ENCODE measurements at regions not wholly inside any gene's neighbourhood (a gene's known extent, or its start where the extent isn't known, plus 50 kb on each side); places are given as distances from the start of the nearest gene placed in this dataset.

GRCh38 chr20:62555642-62556420 is 80.0 kb upstream of the GATA5 start:
- no peaks in the 10 kb centered on the region for H3K4me1 ChIP-seq (ENCODE audit: control insufficient read depth, low read depth, low read length)
- H3K27me3 ChIP-seq (ENCODE audit: control insufficient read depth, insufficient read depth, low read length) = peaks cover 17% of the 10 kb centered on the region
- H3K4me3 ChIP-seq (ENCODE audit: low read length) = no peak overlapping the region
- H3K9me3 ChIP-seq (ENCODE audit: control insufficient read depth, low read depth, low read length) = no peaks in the 10 kb centered on the region
- H3K36me3 ChIP-seq (ENCODE audit: control insufficient read depth, low read depth, low read length) = no peaks in the 10 kb centered on the region
- no peak overlapping the region for H3K27ac ChIP-seq (ENCODE audit: low read length)
- no peak overlapping the region for H3K9ac ChIP-seq (ENCODE audit: low read length)

- Histone ChIP-seq H3K27me3 (ENCODE audit: control insufficient read depth, insufficient read depth, low read length) (peaks cover 5% of the 10 kb centered on the region), H3K4me3 (ENCODE audit: low read length) (no peak overlapping the region), H3K27ac (ENCODE audit: low read length) (no peak overlapping the region), H3K4me1 (ENCODE audit: control insufficient read depth, low read depth, low read length) (no peaks in the 10 kb centered on the region), H3K36me3 (ENCODE audit: control insufficient read depth, low read depth, low read length) (no peaks in the 10 kb centered on the region), H3K9ac (ENCODE audit: low read length) (no peak overlapping the region), H3K9me3 (ENCODE audit: control insufficient read depth, low read depth, low read length) (no peaks in the 10 kb centered on the region)
Measured at GRCh38 chr20:62557462-62557861, 81.7 kb upstream of the GATA5 start.

- Histone ChIP-seq H3K9ac (ENCODE audit: low read length) (no peak overlapping the region), H3K9me3 (ENCODE audit: control insufficient read depth, low read depth, low read length) (no peaks in the 10 kb centered on the region), H3K4me3 (ENCODE audit: low read length) (no peak overlapping the region), H3K27me3 (ENCODE audit: control insufficient read depth, insufficient read depth, low read length) (peaks cover under 1% of the 10 kb centered on the region), H3K4me1 (ENCODE audit: control insufficient read depth, low read depth, low read length) (no peaks in the 10 kb centered on the region), H3K36me3 (ENCODE audit: control insufficient read depth, low read depth, low read length) (no peaks in the 10 kb centered on the region), H3K27ac (ENCODE audit: low read length) (no peak overlapping the region)
Measured at GRCh38 chr20:62557999-62558408, 82.2 kb upstream of the GATA5 start.

- no peak overlapping the region for H3K27ac ChIP-seq (ENCODE audit: low read length)
Measured at GRCh38 chr20:62558779-62559178, 83.0 kb upstream of the GATA5 start.

GRCh38 chr20:62560162-62560561 is 82.1 kb upstream of the SLCO4A1 start:
- H3K4me1 ChIP-seq (ENCODE audit: control insufficient read depth, low read depth, low read length) = no peaks in the 10 kb centered on the region
- H3K9me3 ChIP-seq (ENCODE audit: control insufficient read depth, low read depth, low read length) = no peaks in the 10 kb centered on the region
- no peak overlapping the region for H3K27ac ChIP-seq (ENCODE audit: low read length)
- H3K27me3 ChIP-seq (ENCODE audit: control insufficient read depth, insufficient read depth, low read length) = no peaks in the 10 kb centered on the region
- no peaks in the 10 kb centered on the region for H3K36me3 ChIP-seq (ENCODE audit: control insufficient read depth, low read depth, low read length)
- H3K9ac ChIP-seq (ENCODE audit: low read length) = no peak overlapping the region
- H3K4me3 ChIP-seq (ENCODE audit: low read length) = no peak overlapping the region

More at GRCh38 chr20:62558779-62559178, 83.0 kb upstream of the GATA5 start:
- Histone ChIP-seq H3K27me3 (ENCODE audit: control insufficient read depth, insufficient read depth, low read length) (no peaks in the 10 kb centered on the region), H3K9me3 (ENCODE audit: control insufficient read depth, low read depth, low read length) (no peaks in the 10 kb centered on the region), H3K9ac (ENCODE audit: low read length) (no peak overlapping the region), H3K4me1 (ENCODE audit: control insufficient read depth, low read depth, low read length) (no peaks in the 10 kb centered on the region), H3K4me3 (ENCODE audit: low read length) (no peak overlapping the region), H3K36me3 (ENCODE audit: control insufficient read depth, low read depth, low read length) (no peaks in the 10 kb centered on the region)

- Histone ChIP-seq H3K4me3 (ENCODE audit: low read length) (no peak overlapping the region), H3K27ac (ENCODE audit: low read length) (no peak overlapping the region), H3K9ac (ENCODE audit: low read length) (no peak overlapping the region), H3K4me1 (ENCODE audit: control insufficient read depth, low read depth, low read length) (no peaks in the 10 kb centered on the region), H3K27me3 (ENCODE audit: control insufficient read depth, insufficient read depth, low read length) (no peaks in the 10 kb centered on the region), H3K36me3 (ENCODE audit: control insufficient read depth, low read depth, low read length) (no peaks in the 10 kb centered on the region), H3K9me3 (ENCODE audit: control insufficient read depth, low read depth, low read length) (no peaks in the 10 kb centered on the region)
Measured at GRCh38 chr20:62561182-62561581, 81.1 kb upstream of the SLCO4A1 start.

GRCh38 chr20:62561948-62562347 is 80.4 kb upstream of the SLCO4A1 start:
- H3K4me1 ChIP-seq (ENCODE audit: control insufficient read depth, low read depth, low read length) = no peaks in the 10 kb centered on the region
- H3K27me3 ChIP-seq (ENCODE audit: control insufficient read depth, insufficient read depth, low read length) = no peaks in the 10 kb centered on the region
- no peaks in the 10 kb centered on the region for H3K9me3 ChIP-seq (ENCODE audit: control insufficient read depth, low read depth, low read length)
- no peak overlapping the region for H3K4me3 ChIP-seq (ENCODE audit: low read length)
- H3K9ac ChIP-seq (ENCODE audit: low read length) = no peak overlapping the region
- no peak overlapping the region for H3K27ac ChIP-seq (ENCODE audit: low read length)
- H3K36me3 ChIP-seq (ENCODE audit: control insufficient read depth, low read depth, low read length) = no peaks in the 10 kb centered on the region

GRCh38 chr20:62562831-62563230 is 79.5 kb upstream of the SLCO4A1 start:
- Histone ChIP-seq H3K27ac (ENCODE audit: low read length) (no peak overlapping the region), H3K27me3 (ENCODE audit: control insufficient read depth, insufficient read depth, low read length) (no peaks in the 10 kb centered on the region), H3K36me3 (ENCODE audit: control insufficient read depth, low read depth, low read length) (no peaks in the 10 kb centered on the region), H3K9ac (ENCODE audit: low read length) (no peak overlapping the region), H3K9me3 (ENCODE audit: control insufficient read depth, low read depth, low read length) (no peaks in the 10 kb centered on the region), H3K4me1 (ENCODE audit: control insufficient read depth, low read depth, low read length) (no peaks in the 10 kb centered on the region), H3K4me3 (ENCODE audit: low read length) (no peak overlapping the region)

- H3K4me1 ChIP-seq (ENCODE audit: control insufficient read depth, low read depth, low read length) = no peaks in the 10 kb centered on the region
Measured at GRCh38 chr20:62563561-62563960, 78.7 kb upstream of the SLCO4A1 start.

GRCh38 chr20:62564456-62565245 is 77.7 kb upstream of the SLCO4A1 start:
- Histone ChIP-seq H3K4me1 (ENCODE audit: control insufficient read depth, low read depth, low read length) (no peaks in the 10 kb centered on the region), H3K9ac (ENCODE audit: low read length) (no peak overlapping the region), H3K9me3 (ENCODE audit: control insufficient read depth, low read depth, low read length) (no peaks in the 10 kb centered on the region), H3K4me3 (ENCODE audit: low read length) (no peak overlapping the region), H3K27ac (ENCODE audit: low read length) (no peak overlapping the region), H3K27me3 (ENCODE audit: control insufficient read depth, insufficient read depth, low read length) (no peaks in the 10 kb centered on the region), H3K36me3 (ENCODE audit: control insufficient read depth, low read depth, low read length) (no peaks in the 10 kb centered on the region)

More at GRCh38 chr20:62563561-62563960, 78.7 kb upstream of the SLCO4A1 start:
- Histone ChIP-seq H3K9me3 (ENCODE audit: control insufficient read depth, low read depth, low read length) (no peaks in the 10 kb centered on the region), H3K27ac (ENCODE audit: low read length) (no peak overlapping the region), H3K4me3 (ENCODE audit: low read length) (no peak overlapping the region), H3K9ac (ENCODE audit: low read length) (no peak overlapping the region), H3K27me3 (ENCODE audit: control insufficient read depth, insufficient read depth, low read length) (no peaks in the 10 kb centered on the region), H3K36me3 (ENCODE audit: control insufficient read depth, low read depth, low read length) (no peaks in the 10 kb centered on the region)

GRCh38 chr20:62566266-62566665 is 76.0 kb upstream of the SLCO4A1 start:
- no peaks in the 10 kb centered on the region for H3K36me3 ChIP-seq (ENCODE audit: control insufficient read depth, low read depth, low read length)
- H3K9ac ChIP-seq (ENCODE audit: low read length) = no peak overlapping the region
- no peak overlapping the region for H3K27ac ChIP-seq (ENCODE audit: low read length)
- H3K4me1 ChIP-seq (ENCODE audit: control insufficient read depth, low read depth, low read length) = no peaks in the 10 kb centered on the region
- H3K27me3 ChIP-seq (ENCODE audit: control insufficient read depth, insufficient read depth, low read length) = no peaks in the 10 kb centered on the region
- no peaks in the 10 kb centered on the region for H3K9me3 ChIP-seq (ENCODE audit: control insufficient read depth, low read depth, low read length)
- no peak overlapping the region for H3K4me3 ChIP-seq (ENCODE audit: low read length)
